Embryonic facial prominence (tissue), 1 donor: ENCODE measurements at regions not wholly inside any gene's neighbourhood (a gene's known extent, or its start where the extent isn't known, plus 50 kb on each side); places are given as distances from the start of the nearest gene placed in this dataset.

Source experiments
- DNase-seq: peaks from one replicate; pipeline ENCODE4 v3.0.0-alpha.2; 2016; ENCODE audit errors: extremely low spot score

GRCh38 chr9:116039893-116040292 is 113.7 kb upstream of the PAPPA start:
- DNase-seq, result no peak

GRCh38 chr9:116042321-116042720 is 111.3 kb upstream of the PAPPA start:
- DNase-seq, result no peak

- no peak for DNase-seq
These were observed 108.5 kb upstream of the PAPPA start for GRCh38 chr9:116045083-116045482.

GRCh38 chr9:116048081-116048480 is 105.5 kb upstream of the PAPPA start:
- no peak for DNase-seq

GRCh38 chr9:116049456-116049855 is 104.1 kb upstream of the PAPPA start:
- DNase-seq, result no peak

GRCh38 chr9:116051528-116051927 is 102.1 kb upstream of the PAPPA start:
- no peak for DNase-seq

- DNase-seq, result no peak
These were observed 98.1 kb upstream of the PAPPA start for GRCh38 chr9:116055536-116055935.

GRCh38 chr9:116057371-116057770 is 96.2 kb upstream of the PAPPA start:
- no peak for DNase-seq

- DNase-seq, result no peak
These were observed 95.2 kb upstream of the PAPPA start for GRCh38 chr9:116058421-116058820.

GRCh38 chr9:116059466-116059865 is 94.1 kb upstream of the PAPPA start:
- DNase-seq, result no peak

GRCh38 chr9:116060631-116061030 is 93.0 kb upstream of the PAPPA start:
- DNase-seq, result no peak

- DNase-seq, result no peak
These were observed 91.9 kb upstream of the PAPPA start for GRCh38 chr9:116061546-116062205.

- no peak for DNase-seq
These were observed 91.4 kb upstream of the PAPPA start for GRCh38 chr9:116062206-116062550.

- DNase-seq, result no peak
These were observed 88.6 kb upstream of the PAPPA start for GRCh38 chr9:116064970-116065369.

GRCh38 chr9:116066221-116066620 is 87.4 kb upstream of the PAPPA start:
- DNase-seq, result no peak

- DNase-seq, result no peak
These were observed 86.0 kb upstream of the PAPPA start for GRCh38 chr9:116067566-116067965.

GRCh38 chr9:116070256-116070914 is 83.2 kb upstream of the PAPPA start:
- no peak for DNase-seq

GRCh38 chr9:116072046-116072445 is 81.5 kb upstream of the PAPPA start:
- DNase-seq, result no peak

GRCh38 chr9:116073826-116074225 is 79.8 kb upstream of the PAPPA start:
- no peak for DNase-seq

GRCh38 chr9:116074658-116075057 is 78.9 kb upstream of the PAPPA start:
- DNase-seq, result no peak

- no peak for DNase-seq
These were observed 78.4 kb upstream of the PAPPA start for GRCh38 chr9:116075191-116075590.

- no peak for DNase-seq
These were observed 75.0 kb upstream of the PAPPA start for GRCh38 chr9:116078640-116079039.

- DNase-seq, result no peak
These were observed 73.0 kb upstream of the PAPPA start for GRCh38 chr9:116080561-116080960.
